Vagina (tissue), 2 donors: ENCODE measurements at regions not wholly inside any gene's neighbourhood (a gene's known extent, or its start where the extent isn't known, plus 50 kb on each side); places are given as distances from the start of the nearest gene placed in this dataset.
"Not testable (repeated sequence)": the region's sequence is repeated elsewhere in the genome, so short reads cannot be mapped to it uniquely, and the experiment has no call there.

Experiments used
- DNase-seq, 2 donors: peaks; one replicate each; pipeline ENCODE4 v3.0.0-alpha.2; 2017; ENCODE audit errors: extremely low spot score in 2 of 2
- H3K27ac ChIP-seq: fragments of 200-600 bp; sonication (generic); one replicate; pipeline ENCODE4 v1.5.1; 2019
- H3K27me3 ChIP-seq: fragments of 200-600 bp; sonication (generic); one replicate; pipeline ENCODE4 v1.5.1; 2019
- H3K36me3 ChIP-seq, 2 donors: fragments of 200-600 bp; sonication (generic); one replicate each; pipeline ENCODE4 v1.5.1; 2017 to 2019
- H3K4me1 ChIP-seq: fragments of 200-600 bp; sonication (generic); one replicate; pipeline ENCODE4 v1.5.1; 2019
- H3K4me3 ChIP-seq, 2 donors: fragments of 200-600 bp; sonication (generic); 1 replicate in 1 of 2; 2 replicates in 1 of 2; pipeline ENCODE4 v1.5.1; 2016 to 2019
- H3K9me3 ChIP-seq: fragments of 200-600 bp; sonication (generic); one replicate; pipeline ENCODE4 v1.5.1; 2019
- intact Hi-C: fragments of 100-400 bp; cut with DNase I; formaldehyde crosslinking; loops from one replicate; pipeline ENCODE4 v1.15.1; 2023

GRCh38 chr1:234802586-234802985 lies 192.6 kb upstream of the IRF2BP2 start:
- H3K27me3 ChIP-seq, H3K27ac ChIP-seq, H3K9me3 ChIP-seq, H3K36me3 ChIP-seq, H3K4me3 ChIP-seq, intact Hi-C loops, DNase-seq, H3K4me1 ChIP-seq: not testable (repeated sequence)

- H3K4me3 ChIP-seq, H3K9me3 ChIP-seq, H3K4me1 ChIP-seq, H3K27me3 ChIP-seq, intact Hi-C loops, H3K27ac ChIP-seq, H3K36me3 ChIP-seq, DNase-seq: not testable (repeated sequence)
Measured at GRCh38 chr1:234801636-234802035, 191.7 kb upstream of the IRF2BP2 start.

DNA sequence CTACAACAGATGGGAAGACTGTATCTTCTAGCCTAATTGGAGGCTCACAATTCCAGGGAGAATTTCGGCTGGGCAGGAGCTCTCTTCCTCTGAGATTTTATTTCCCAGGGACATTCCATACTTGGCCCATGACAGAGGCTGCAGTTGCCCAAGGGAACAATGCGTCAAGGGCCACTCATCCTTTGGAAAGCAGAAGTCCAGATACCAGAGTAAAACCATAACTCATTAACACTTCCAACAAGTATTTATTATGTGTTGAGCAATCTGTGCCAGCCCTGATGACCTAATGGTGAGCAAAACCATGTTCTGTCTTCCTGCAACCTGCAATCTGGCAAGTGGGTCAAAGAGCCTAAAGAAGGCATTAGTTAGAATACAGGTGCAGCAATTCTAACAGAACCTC lies 191.2 kb upstream of the IRF2BP2 start:
- H3K4me3 ChIP-seq, H3K4me1 ChIP-seq, H3K9me3 ChIP-seq, H3K27ac ChIP-seq, H3K36me3 ChIP-seq, H3K27me3 ChIP-seq, DNase-seq, intact Hi-C loops: not testable (repeated sequence)

DNA sequence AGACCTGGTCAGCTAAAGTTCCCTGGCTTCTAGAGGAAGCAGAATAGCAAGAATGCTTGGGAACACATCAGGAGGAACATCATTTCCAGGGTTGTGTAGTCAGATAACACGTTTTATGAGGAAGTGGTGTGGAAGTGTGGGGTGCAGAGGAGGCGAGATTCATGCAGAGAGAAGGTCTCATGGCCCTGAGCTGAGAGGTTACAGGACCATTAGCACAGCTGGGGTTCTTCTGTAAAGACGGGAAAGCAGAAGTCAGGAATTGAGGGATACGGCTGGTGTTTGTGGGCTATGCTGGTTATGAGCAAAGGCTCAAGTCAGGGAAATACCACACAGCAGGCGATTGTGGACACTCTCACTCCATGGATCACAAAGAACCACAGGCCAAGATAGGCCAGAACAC lies 190.6 kb upstream of the IRF2BP2 start:
- H3K4me3 ChIP-seq, intact Hi-C loops, H3K27me3 ChIP-seq, DNase-seq, H3K4me1 ChIP-seq, H3K9me3 ChIP-seq, H3K27ac ChIP-seq, H3K36me3 ChIP-seq: not testable (repeated sequence)

- H3K27me3 ChIP-seq, H3K9me3 ChIP-seq, DNase-seq, H3K36me3 ChIP-seq, intact Hi-C loops, H3K4me3 ChIP-seq, H3K4me1 ChIP-seq, H3K27ac ChIP-seq: not testable (repeated sequence)
Measured at GRCh38 chr1:234799021-234799689, 189.2 kb upstream of the IRF2BP2 start.

DNA sequence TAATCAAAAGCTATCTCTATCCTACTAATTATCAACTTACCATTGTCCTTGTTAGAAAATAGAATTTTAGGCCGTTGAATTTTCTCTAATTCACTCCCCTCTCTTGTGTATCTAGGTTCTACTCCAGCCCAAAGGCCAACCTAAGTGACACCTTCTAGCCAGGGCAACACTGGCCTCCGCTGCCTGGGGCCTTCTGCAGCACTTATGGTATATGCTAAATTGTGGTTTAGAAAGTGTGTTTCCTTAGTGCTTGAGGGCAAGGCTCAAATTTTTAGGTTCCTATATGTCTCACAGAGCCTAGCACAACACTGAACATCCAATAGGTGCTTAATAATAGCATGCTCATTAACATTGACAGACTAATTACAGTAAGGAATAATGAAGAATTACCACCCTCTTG lies 187.2 kb upstream of the IRF2BP2 start:
- H3K9me3 ChIP-seq, intact Hi-C loops, DNase-seq, H3K36me3 ChIP-seq, H3K4me1 ChIP-seq, H3K4me3 ChIP-seq, H3K27me3 ChIP-seq, H3K27ac ChIP-seq: not testable (repeated sequence)

- H3K27me3 ChIP-seq, H3K36me3 ChIP-seq, H3K27ac ChIP-seq, H3K4me1 ChIP-seq, DNase-seq, H3K4me3 ChIP-seq, intact Hi-C loops, H3K9me3 ChIP-seq: not testable (repeated sequence)
Measured at GRCh38 chr1:234796438-234796792, 186.4 kb upstream of the IRF2BP2 start.

DNA sequence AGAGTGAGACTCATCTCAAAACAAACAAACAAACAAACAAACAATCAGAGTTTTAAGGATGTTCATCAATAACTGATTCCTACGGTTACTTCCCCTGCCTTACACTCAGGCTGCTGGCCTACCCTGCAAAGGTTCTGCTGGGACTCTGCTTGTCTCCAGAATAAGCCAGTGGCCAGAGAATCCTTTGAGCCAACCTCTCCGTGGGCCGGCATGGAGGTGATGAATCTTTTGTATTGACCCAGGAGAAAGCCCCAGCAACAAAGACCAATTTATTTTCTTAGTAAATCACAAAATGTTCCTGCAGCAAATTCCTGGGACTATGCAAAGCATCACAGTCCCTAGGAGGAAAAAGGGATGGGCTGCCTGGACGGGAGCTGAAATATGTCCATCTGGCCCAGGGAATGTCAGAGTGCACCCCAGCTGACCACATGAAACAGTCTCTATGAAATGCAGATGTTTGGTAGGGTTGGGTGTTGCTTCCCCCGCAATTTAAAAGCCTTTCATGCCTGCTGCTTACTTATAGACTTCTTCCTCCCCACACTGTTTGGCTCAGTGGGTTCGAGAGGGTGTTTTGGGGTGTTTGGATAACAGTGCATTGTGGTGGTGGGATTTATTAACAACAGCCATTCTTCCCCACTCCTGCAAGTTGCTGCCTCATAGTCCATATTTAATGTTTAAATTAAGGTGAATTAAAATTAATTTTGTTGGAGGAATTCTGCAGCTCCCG lies 185.9 kb upstream of the IRF2BP2 start:
- H3K4me3 ChIP-seq, DNase-seq, H3K9me3 ChIP-seq, H3K27ac ChIP-seq, H3K27me3 ChIP-seq, H3K36me3 ChIP-seq, intact Hi-C loops, H3K4me1 ChIP-seq: not testable (repeated sequence)

DNA sequence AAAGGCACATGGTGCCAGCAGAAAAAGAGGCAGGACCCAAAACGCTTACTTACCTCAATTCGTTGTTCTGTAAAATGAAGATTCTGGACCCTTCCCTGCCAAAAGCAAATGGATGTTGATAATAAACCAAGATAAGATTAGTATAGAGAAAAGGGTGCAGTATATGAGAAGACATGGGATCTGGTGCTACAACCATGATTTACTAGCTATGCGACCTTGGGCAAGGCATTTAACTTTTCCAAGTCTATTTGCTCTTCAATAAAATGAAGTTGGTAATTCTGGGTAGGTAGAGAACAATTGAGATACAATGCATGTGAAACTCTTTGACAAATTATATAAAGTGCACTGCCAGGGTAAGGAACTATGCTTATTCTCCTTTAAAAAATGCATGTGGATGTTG lies 185.0 kb upstream of the IRF2BP2 start:
- H3K9me3 ChIP-seq, DNase-seq, H3K36me3 ChIP-seq, H3K4me1 ChIP-seq, H3K27me3 ChIP-seq, intact Hi-C loops, H3K4me3 ChIP-seq, H3K27ac ChIP-seq: not testable (repeated sequence)

GRCh38 chr1:234794452-234794851 lies 184.5 kb upstream of the IRF2BP2 start:
- intact Hi-C loops, H3K4me1 ChIP-seq, H3K27ac ChIP-seq, H3K27me3 ChIP-seq, H3K4me3 ChIP-seq, H3K36me3 ChIP-seq, H3K9me3 ChIP-seq, DNase-seq: not testable (repeated sequence)

DNA sequence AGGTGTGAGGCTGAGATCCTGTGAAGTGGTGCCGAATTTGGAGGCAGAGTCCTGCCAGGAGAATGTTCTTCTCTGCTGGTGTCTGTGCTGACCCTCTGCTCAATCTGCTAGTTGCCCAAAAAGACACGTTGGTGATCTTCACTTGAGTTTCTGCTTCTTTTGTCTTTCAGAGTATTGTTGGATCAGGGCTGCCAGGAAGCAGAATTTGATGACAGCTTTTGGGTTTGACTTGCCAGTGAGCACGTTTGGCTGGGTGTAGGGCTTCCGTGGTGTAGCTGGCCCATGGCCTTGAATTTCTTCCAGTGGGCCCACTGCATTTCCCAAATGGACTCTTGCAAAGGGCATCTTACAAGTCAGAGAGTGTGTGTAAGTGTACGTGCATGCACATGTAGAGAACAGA lies 183.9 kb upstream of the IRF2BP2 start:
- intact Hi-C loops, H3K9me3 ChIP-seq, H3K4me1 ChIP-seq, H3K27ac ChIP-seq, DNase-seq, H3K4me3 ChIP-seq, H3K27me3 ChIP-seq, H3K36me3 ChIP-seq: not testable (repeated sequence)

DNA sequence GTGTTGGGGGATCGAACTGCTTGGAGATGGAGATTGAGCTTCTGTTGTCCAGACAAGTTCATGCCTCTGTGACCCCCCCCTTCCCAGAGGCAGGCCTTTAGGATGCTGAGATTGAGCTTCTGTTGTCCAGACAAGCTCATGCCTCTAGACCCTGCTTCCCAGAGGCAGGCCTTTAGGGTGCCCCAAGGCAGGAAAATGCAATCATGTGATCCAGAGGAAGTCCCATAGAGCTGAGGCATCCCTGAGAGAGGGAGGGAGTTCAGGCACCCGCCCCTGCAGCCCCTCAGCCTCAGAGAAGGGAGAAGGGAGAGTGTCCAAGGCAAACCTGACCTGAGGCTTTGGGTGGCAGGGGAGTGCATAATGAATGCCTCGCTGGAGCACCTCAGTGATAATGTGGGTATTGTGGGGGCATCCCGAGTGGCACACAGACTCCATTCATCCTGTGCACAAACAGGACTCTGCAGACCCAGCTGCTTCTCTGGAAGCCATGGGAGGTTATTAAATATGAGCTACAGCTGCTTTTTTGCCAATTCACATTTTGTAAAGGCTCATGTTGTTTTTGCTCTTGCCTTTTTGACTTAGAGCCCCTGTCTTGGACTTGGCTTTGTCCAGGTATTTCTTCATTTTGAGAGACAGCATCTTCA lies 182.4 kb upstream of the IRF2BP2 start:
- H3K4me1 ChIP-seq, H3K27ac ChIP-seq, H3K36me3 ChIP-seq, H3K9me3 ChIP-seq, H3K27me3 ChIP-seq, intact Hi-C loops, H3K4me3 ChIP-seq, DNase-seq: not testable (repeated sequence)

GRCh38 chr1:234791615-234792014 lies 181.6 kb upstream of the IRF2BP2 start:
- H3K4me1 ChIP-seq, intact Hi-C loops, H3K27ac ChIP-seq, H3K27me3 ChIP-seq, H3K36me3 ChIP-seq, H3K9me3 ChIP-seq, DNase-seq, H3K4me3 ChIP-seq: not testable (repeated sequence)

- DNase-seq, H3K27me3 ChIP-seq, H3K9me3 ChIP-seq, H3K4me3 ChIP-seq, H3K27ac ChIP-seq, H3K4me1 ChIP-seq, intact Hi-C loops, H3K36me3 ChIP-seq: not testable (repeated sequence)
Measured at GRCh38 chr1:234790333-234790732, 180.4 kb upstream of the IRF2BP2 start.
